GM21423 (cell line): ENCODE measurements at regions not wholly inside any gene's neighbourhood (a gene's known extent, or its start where the extent isn't known, plus 50 kb on each side); places are given as distances from the start of the nearest gene placed in this dataset.
"Not testable (repeated sequence)": the region's sequence is repeated elsewhere in the genome, so short reads cannot be mapped to it uniquely, and the experiment has no call there.

Experiments used
- ATAC-seq: cut with Tn5 transposase; IDR thresholded peaks from one replicate; pipeline ENCODE4 v1.9.1; 2021; ENCODE audit warnings: mild to moderate bottlenecking, moderate library complexity; ENCODE audit not compliant: unreplicated experiment

DNA sequence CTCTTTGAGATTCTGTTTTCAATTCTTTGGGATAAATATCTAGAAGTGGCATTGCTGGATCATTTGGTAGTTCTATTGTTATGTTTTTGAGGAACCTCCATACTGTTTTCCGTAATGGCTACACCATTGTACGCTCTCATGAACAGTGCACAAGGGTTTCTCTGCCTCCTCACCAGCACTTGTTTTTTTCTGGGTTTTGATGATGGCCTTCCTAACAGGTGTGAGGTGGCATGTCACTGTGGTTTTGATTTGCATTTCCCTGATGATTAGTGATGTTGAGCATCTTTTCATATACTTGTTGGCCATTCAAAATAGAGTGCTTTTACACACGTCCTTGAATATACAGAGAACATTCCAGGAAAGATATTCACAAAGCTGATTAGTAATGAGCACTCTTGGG lies 86.8 kb upstream of the ADORA2B start:
- not testable (repeated sequence) for ATAC-seq

DNA sequence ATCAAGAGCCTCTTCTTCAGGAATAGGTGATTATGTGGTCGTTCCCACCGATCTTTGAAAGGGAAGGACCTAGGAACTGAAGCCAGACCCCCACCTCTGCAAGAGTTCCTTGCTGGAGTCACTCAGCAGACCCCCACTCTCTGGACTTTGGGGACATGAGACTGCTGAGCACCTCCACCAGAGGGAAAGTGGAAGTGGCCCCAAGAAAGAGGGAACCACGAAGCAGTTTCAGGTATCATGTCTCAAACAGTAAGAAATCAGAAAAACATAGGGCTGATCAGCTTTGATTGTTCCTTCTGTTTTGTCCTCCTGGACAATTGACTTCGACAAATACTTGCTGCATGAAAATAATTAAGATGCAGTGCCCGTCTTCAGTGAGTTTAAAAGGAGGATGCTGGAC lies 84.2 kb upstream of the ADORA2B start:
- peak; percentile 43 for ATAC-seq

- not testable (repeated sequence) for ATAC-seq
Observed at GRCh38 chr17:15864061-15864460, 80.9 kb upstream of the ADORA2B start.

- ATAC-seq = not testable (repeated sequence)
Observed at GRCh38 chr17:15864472-15864871, 80.5 kb upstream of the ADORA2B start.

GRCh38 chr17:15866015-15866414 lies 78.9 kb upstream of the ADORA2B start:
- not testable (repeated sequence) for ATAC-seq

DNA sequence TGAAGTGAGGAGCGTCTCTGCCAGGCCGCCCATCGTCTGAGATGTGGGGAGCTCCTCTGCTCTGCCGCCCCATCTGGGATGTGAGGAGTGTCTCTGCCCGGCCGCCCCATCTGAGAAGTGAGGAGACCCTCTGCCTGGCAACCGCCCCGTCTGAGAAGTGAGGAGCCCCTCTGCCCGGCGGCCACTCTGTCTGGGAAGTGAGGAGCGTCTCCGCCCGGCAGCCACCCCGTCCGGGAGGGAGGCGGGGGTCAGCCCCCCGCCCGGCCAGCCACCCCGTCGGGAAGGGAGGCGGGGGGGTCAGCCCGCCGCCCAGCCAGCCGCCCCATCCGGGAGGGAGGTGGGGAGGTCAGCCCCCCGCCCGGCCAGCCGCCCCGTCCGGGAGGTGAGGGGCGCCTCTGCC lies 77.6 kb upstream of the ADORA2B start:
- ATAC-seq = not testable (repeated sequence)

GRCh38 chr17:15869868-15870267 lies 75.1 kb upstream of the ADORA2B start:
- ATAC-seq = not testable (repeated sequence)

- ATAC-seq = not testable (repeated sequence)
Observed at GRCh38 chr17:15872677-15873076, 72.3 kb upstream of the ADORA2B start.

- not testable (repeated sequence) for ATAC-seq
Observed at GRCh38 chr17:15877882-15878500, 66.9 kb upstream of the ADORA2B start.

DNA sequence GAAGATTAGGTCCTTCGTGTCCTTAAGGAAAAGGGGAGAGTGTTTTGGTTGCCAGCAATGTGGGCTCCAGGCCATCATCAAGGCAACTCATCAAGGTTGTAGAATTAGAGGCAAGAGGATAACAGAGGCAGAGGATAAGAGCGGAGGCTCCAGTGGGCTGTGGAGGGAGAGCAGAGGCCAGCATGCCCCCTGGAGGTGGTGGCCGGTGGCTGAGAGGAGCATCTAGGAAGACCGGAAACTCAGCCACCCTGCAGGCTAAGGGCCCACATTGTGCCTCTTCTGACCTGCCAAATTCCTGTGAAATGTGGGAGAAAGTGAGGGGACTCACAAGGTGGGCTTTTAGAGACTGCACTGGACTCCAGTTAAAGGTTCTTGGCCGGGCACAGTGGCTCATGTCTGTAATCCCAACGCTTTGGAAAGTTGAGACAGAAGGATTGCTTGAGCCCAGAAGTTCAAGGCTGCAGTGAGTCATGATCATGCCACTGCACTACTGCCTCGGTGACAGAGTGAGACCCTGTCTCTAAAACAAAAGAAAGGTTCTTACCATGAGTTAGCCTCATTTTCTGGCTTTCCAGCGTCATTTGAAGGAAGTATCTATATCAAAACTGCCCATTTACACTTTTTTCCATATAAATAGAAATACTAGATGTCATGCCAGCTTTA lies 62.7 kb upstream of the ADORA2B start:
- no peak for ATAC-seq

DNA sequence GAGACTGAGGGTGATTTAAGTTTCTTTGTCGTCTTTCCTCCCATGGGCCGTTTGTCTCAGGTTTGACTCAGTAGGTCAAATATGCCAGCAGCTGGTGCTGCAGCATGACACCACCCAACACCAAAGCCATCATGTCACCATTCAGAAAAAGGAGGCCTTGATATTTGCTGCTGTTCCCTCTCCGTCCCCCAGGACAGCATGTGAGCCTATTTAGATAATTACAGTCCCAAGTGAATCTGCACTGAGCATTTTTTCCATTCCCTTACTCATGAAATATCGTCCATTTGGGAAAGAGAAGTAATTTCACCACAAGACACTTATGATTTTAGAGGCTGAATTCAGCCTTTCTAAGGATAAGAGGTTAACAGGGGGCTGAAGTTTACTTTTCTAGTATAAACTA lies 62.2 kb upstream of the ADORA2B start:
- no peak for ATAC-seq

- ATAC-seq = no peak
Observed at GRCh38 chr17:15883617-15884111, 61.3 kb upstream of the ADORA2B start.

DNA sequence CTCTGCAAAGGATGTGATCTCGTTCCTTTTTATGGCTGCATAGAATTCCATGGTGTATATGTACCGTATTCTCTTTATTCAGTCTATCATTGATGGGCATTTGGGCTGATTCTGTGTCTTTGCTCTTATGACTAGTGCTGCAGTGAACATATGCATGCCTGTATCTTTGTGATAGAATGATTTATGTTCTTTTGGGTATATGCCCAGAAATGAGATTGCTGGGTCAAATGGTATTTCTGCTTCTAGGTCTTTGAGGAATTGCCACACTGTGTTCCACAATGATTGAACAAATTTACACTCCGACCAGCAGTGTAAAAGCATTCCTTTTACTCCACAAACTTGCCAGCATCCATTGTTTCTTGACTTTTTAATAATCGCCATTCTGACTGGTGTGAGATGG lies 60.2 kb upstream of the ADORA2B start:
- ATAC-seq = no peak

GRCh38 chr17:15885770-15886169 lies 59.2 kb upstream of the ADORA2B start:
- no peak for ATAC-seq

DNA sequence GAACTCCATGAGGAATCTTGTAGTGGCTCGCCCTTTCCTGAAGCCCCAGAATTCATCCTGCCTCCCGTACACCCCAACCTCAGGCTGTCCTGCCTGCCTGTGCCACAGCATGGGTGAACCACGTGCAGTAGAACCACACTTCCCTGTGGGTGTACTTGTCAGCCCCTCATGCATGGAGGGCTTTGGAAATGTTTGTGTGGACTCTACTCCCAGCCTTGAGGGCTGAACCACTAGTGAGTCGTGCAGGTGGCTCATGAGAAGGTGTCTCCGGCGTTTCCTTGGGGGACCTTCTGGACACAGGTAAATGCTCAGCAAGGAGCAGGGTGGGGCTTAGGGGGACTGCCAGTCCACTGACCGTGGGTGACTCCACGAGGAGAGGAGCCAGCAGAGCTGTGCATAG lies 58.7 kb upstream of the ADORA2B start:
- ATAC-seq = no peak

GRCh38 chr17:15886804-15887203 lies 58.1 kb upstream of the ADORA2B start:
- no peak for ATAC-seq

- ATAC-seq = no peak
Observed at GRCh38 chr17:15888436-15888835, 56.5 kb upstream of the ADORA2B start.

GRCh38 chr17:15890279-15890892 lies 54.5 kb upstream of the ADORA2B start:
- ATAC-seq = no peak

GRCh38 chr17:15891318-15891717 lies 53.6 kb upstream of the ADORA2B start:
- no peak for ATAC-seq

DNA sequence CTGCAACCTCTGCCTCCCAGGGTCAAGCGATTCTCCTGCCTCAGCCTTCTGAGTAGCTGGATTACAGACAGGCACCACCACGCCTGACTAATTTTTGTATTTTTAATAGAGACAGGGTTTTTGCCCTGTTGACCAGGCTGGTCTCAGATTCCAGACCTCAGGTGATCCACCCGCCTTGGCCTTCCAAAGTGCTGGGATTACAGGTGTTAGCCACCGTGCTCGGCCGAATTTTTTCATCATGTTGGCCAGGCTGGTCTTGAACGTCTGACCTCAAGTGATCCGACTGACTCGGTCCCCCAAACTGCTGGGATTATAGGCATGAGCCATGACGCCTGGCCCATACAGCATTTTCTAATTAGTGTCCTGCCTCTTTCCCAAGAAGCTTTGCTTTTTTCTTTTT lies 52.7 kb upstream of the ADORA2B start:
- ATAC-seq = no peak

DNA sequence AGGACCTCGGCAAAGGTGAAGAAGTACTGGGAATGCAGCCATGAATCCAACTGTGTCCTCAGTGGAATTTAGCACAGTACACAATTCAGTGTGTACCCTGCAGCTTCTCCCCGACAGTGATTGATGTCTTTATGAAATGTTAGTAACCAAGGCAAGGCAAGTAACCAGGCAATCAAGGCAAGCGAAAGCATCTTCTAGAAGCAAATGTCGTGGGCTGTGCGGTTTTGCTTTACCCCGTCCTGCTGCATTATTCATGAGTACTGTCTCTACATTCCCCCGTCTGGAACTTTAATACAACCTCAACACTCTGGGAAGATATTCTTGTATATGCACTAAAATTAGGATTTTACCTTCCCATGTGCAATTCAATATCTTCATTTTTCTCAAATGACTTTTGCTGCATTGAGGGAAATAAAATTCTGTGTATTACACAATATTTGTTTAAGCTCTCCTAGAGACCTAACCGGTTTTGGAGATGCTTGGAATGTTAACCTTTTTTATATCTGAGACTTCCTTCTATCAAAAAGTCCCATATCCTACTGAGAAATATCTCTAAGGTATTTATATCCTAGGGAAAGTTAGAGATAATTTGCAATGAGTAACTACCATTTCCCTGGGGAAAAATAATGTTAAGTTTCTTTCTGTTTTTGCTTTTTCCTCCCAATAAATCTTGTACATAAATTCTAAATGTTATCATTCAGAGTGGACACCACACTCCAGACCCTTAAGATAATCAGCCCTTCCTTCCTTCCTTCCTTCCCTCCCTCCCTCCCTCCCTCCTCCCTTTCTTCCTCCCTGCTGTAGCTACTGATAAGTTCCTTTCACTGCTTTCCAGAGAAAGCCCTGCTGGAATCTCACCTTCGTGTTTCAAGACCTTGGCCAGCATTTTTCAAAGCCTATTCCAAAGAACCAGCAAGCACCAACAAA lies 51.9 kb upstream of the ADORA2B start:
- no peak for ATAC-seq
